KG1 (cell line): ENCODE measurements at regions not wholly inside any gene's neighbourhood (a gene's known extent, or its start where the extent isn't known, plus 50 kb on each side); places are given as distances from the start of the nearest gene placed in this dataset.

ENCODE experiments used
- DNase-seq: peaks from one replicate; lab custom pipeline; 2025; lab: John Stamatoyannopoulos, UW

DNA sequence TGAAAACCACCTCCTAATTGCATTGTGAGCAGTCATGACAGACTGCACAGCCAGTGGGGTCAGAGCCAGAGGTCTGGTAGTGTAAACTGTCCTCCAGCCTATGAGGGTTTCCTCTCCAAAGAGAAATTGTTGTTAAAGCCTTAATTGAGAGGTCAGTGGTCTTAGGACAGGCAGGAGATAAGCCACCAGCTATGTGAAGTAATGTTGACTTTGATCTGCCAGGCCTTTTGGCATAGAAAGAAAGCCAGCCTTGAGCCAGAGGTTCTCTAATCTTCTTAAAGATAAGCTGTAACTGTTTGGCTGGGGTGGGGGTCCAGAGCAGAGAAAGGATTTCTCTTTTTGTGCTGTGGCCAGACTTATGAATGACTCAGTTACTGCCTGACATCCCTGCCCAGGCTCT, 248.4 kb downstream of the WDR11 start:
- no peak for DNase-seq

DNA sequence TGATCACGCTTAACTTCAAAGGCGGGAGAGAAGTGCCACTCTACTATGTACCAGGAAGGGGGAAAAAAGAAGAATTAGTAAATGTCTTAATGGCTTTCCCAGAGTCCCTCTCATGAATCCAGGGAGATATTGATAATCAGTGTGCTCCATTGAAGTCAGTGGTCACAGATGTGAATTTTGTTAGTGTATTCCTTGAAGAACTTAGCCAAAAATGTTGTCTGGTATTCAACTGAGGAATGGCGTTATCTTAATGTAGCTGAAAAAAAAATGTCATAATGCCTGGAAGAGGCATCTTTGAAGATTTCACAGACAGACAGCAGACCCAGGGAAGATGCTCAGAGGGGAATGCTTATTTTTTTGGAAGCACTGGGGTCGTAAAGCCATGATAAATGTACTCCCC, 250.4 kb downstream of the WDR11 start:
- no peak for DNase-seq

DNA sequence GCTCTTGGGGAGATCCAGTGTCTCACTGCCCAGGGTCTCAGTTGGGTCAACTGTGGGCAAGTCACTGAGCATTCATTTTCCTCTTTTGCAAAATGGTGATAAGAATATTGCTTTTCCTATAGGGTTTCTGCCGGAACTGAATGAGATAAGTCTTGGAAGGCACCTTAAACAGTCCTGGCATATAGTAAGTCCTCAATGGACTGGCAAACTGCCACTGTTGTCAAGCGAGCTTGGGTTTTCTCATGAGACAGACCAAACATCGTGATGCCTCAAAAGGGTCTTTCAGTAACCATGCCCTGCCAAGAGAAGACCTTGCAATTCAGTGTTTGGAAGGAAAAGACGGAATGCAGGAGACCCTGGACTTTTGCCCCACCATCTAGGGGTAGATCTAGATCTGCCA, 251.5 kb downstream of the WDR11 start:
- no peak for DNase-seq

DNA sequence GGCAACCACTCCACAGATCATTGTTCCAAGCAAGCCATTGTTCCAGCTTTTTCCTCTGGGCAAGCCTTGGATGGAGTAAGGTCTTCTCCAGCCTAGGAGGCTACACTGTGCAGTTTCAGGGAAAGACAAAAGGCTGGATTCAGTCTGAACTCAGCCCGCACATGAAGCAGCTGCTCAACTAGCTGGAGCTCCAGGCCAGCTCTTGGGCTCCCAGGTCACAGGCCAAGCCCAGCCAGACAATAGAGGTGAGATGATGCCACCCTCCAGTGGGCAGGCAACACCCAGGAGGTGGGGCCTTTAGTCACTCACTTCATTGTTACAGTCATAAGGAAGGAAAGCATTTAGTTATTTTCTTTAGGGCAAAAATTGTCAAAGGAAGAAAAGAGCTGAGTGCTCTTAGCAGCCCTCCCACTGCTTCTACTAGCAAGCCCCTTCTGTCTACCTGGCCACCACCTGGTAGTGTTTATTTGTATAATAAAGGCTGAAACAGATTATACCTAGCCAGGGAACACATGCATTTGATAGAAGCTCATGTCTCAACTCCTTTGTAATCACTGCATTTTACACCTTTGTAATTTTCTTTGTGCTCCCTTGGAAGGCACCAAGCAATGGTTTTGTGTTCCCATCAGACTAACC, 253.4 kb downstream of the WDR11 start:
- no peak for DNase-seq

DNA sequence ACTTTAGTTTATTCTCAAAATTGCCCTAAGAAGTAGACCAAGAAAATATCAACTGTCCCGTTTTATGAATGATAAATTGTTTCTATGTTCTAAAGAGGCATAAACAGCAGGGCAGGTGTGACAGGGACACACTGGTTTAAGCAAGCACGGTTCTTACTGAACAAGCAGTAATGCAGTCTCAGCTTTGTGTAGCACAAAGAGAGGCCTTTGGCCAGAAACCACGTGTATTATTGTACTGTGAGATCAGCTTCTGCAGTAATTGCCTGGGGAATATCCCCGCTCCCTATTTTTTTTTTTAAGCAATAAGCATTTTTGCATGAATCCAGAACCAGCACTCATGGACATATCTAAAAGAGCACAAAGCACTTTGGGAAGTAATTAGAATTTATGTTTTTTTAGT, 255.4 kb downstream of the WDR11 start:
- DNase-seq, result no peak

DNA sequence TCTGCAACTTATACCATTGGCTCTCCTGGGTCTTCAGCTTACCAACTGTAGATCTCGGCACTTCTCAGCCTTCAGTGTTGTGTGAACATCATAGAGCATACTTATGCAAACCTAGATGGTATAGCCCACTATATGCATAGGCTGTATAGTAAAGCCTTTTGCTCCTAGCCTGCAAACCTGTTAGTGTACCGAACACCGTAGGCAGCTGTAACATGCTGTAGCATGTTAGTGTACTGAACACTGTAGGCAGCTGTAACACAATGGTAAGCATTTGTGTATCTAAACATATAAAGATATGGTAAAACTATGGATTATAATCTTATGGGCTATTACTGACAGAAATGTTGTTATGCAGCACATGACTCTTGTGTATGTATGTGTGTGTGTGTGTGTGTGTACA, 256.9 kb downstream of the WDR11 start:
- DNase-seq, result no peak

DNA sequence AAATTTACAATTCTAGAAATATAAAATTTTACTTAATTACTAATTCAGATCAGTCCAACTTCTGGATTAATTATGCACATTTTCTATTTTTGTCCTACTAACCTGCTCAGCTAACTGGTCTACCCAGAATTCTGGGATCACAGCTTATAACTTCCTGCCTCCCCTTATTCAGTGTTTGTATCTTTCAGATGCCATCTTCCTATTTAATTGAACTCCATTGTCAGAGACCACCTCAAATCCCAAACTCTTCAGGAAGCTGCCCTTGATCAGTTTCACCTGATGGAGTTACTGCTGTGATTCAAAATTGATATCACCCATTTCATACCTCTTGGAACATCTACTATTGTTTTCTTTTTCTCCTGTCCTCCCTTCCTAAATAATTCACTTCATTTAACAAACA, 259.2 kb downstream of the WDR11 start:
- DNase-seq, result no peak

DNA sequence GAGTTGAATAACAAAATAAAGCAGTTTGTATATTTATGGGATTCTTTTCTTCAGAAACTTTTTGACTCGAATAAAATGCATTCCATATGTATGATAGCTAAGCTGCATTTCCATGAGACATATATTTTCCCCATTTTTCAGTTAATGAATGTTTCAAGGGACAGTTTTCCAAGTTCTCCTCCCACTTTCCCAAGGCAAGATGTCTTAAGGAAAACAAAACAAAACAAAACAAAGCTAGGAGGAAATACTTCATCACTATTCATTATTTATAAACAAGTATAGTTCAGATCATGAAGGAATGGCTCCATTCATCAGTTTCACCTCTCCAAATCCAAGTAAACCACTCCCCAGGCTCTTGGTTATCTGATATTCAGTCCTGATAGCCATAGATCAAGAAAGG, 261.0 kb downstream of the WDR11 start:
- DNase-seq, result no peak

DNA sequence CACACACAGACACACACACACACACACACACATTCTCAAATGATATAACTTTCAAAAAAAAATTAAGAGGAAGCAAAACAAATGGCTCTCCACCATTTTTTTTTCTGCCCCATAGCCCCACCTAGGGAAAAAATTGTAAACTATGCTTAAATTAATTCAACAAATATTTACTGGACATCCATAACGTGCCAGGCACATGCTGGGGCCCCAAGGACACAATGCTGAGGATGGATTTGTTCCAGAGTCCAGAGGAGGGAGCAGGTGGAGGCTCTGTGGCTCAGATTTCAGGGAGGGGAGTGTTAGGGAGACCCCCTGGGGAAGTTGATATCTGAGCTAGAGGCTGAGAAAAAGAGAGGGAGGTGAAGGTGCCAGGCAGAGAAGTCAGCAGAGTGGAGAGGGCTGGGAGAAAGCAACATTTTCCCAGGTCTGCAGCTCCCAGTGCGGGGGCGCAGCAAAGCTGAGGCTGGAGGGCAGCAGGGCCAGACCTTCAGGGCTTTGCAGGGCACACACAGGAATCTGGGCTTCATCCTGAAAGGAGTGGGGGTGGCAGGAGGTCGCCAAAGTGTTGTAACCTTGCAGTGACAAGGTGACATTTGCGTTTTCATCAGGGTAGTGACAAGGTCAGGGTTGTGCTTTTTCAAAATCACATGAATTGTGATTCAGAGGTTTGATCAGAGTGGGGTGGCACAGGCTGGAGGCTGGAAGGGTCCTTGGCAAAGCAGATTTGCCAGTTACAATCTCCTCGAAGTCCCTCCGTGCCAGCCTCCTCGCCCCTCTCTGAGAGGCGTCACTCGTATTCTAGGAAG, 261.6 kb downstream of the WDR11 start:
- no peak for DNase-seq

DNA sequence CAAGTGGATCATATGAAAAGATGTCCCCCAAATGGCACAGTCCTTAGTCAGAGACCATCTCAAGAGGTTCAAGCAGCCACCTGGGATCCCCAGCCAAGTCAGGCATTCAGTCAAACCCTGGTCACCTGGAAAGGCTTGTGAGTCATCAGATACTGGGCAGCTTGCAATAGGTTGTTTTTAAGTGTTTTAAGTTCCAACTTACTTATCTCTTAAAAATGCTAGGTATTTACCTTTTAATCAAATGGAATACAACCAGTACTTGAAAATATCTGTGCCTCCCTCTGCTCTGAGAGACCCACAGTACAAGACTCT, 262.2 kb downstream of the WDR11 start:
- no peak for DNase-seq

DNA sequence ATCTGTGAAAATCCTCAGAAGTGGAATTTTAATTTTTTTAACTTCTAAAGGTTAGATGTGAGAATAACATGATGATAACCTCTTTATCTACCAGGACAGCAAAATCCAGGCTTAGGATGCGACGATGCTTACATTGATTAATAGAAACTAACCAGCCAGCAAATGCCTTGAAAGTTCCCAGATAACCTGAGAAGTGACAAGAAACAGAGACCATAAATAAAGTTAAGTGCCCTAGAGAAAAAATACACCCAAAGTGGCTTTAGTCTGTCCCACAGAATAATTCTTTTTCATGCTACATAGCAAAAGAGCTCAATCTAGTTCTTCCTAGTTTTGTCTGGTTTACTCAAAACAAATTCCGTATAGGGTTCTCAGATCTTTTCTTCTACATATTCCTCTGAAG, 262.7 kb downstream of the WDR11 start:
- no peak for DNase-seq

DNA sequence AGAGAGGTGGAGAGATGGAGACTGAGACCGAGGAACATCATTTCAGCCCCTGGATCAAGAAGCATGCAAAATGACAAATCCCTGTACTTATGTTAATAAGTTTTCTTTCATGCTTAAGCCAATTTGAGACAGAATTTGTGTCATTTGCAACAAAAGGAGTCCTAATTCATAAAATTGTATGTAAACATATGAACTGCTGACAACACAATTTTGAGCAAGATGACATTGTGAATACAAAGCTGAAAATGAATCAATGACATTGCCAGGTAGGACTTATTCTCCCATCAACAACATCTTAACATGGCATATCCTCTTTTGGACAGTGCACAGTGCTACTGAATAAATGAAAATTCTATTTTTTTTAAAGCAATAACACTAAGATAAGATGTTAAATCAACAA, 264.0 kb downstream of the WDR11 start:
- no peak for DNase-seq

DNA sequence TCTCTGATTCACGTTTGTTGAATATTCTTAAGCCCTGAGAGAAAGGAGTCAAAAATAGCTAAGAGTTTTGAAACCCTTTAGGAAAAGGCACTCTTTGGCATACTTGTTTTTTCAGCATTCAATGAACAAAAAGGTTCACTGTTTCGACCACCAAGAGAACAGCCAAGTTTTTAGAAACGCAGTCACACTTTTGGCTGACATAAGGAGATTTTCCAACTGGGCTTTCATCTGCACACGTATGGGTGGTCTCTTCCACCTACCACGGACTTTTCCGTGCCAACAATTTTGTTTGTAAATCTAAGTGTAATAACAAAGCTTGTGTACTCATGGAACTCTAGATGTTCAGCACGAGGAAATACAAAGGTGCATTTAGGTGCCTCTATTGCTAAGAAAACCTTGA, 270.3 kb downstream of the WDR11 start:
- no peak for DNase-seq

DNA sequence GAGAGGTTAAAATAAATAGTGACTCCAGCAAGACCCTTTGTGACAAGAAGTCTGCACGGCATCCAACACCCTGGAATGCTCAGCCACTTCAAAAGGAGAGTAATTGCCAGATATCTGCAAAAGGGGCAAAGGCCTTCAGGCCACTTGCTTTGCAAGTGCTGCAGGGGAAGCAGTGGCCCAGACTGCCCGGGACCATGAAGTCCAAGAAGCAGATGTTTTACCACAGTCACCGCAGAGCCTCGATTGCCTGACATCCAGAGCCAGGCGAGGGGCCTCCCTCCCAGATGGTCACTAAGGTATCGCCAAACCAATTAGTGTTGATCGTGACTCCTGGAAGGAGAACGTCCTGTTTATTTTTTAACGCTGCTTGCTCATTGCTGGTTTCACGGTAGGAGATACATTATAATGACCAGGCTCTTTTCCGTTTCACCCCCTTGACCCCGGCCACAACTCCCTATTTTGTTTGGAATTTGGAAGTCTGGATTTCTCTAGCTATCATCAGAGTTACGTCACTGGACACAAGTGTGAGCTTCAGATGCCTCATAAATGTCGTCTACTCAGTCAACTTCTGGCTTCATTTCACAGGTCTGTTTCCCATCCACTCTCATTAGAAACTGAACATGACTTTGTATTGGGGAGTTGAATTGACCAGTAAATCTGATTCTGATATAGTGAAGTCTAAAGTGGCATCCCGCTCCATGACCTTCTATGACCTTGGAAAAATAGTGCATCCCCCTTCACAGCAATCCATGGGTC, 276.2 kb downstream of the WDR11 start:
- no peak for DNase-seq

DNA sequence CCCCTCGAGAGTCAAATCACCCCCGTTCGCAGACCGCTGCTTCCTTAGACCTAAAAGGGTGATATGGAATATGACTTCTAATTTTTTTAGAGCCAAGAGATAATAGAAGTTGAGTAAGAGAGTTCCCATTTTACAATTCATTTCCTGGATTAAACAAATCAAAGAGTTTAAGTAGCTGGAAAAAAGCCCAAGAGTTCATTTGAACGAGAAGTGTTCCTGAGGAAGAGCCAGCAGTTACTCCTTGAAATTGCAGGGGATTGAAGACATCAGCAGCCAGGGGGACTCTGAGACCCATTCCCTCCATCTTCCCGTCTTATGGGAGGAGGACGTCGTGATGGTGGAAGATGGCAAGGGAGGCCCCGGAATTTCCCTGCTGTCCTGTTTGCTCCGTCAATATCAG, 277.0 kb downstream of the WDR11 start:
- no peak for DNase-seq

DNA sequence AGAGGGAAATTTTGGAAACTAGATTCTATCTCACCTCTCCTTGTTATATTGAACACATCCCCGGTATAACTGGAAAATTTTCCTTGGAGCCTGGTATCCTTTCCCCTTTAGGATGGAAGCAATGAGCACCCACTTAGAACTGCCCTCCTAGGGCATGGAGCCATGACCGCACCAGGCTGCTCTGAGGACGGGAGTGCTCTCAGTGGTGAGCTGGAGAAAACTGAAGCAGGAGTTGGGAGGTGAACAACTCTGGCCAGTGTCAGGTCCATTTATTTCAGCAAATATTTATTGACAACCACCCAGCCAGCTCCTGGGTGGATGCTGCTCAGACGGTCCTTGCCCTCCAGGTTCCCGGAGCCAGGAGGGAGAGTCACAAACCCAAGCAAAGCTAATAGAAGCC, 278.1 kb downstream of the WDR11 start:
- no peak for DNase-seq

DNA sequence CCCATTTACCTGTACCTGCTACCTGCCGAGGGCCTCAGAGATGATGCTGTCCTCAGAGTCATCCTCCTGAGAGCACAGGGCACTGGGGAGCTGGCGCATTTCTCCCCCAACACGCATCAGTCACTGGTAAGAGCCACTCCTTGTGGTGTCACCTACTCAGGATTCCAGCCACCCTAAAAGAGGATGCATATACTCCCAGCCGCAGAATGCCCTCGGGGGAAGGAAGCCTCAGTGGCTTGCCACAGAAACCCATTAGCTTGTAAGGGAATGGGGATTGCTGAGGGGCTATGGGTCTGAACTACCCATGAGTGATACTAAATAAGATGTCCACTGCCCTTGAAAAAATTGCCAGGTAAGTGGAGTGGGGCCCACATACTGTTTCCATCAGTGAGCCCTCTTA, 279.2 kb downstream of the WDR11 start:
- no peak for DNase-seq

DNA sequence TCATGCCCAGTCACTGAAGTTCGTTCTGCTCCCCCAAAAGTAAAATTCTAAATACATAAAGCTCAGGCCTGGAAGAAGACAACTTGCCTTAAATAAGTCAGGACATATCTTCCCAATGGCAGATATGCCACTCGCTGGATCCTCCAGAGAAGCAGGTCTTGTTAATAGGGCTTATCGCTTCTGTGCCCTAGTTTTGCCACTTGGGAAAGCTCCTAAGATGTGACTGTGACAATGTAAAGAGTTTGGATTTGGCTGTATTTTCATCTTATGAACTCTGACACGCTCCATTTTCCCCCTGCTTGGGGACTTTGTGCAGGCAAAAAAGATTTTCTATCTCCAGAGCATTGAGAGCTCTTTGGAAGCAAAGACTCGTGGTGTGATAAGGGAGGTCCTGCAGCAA, 279.9 kb downstream of the WDR11 start:
- DNase-seq, result no peak

DNA sequence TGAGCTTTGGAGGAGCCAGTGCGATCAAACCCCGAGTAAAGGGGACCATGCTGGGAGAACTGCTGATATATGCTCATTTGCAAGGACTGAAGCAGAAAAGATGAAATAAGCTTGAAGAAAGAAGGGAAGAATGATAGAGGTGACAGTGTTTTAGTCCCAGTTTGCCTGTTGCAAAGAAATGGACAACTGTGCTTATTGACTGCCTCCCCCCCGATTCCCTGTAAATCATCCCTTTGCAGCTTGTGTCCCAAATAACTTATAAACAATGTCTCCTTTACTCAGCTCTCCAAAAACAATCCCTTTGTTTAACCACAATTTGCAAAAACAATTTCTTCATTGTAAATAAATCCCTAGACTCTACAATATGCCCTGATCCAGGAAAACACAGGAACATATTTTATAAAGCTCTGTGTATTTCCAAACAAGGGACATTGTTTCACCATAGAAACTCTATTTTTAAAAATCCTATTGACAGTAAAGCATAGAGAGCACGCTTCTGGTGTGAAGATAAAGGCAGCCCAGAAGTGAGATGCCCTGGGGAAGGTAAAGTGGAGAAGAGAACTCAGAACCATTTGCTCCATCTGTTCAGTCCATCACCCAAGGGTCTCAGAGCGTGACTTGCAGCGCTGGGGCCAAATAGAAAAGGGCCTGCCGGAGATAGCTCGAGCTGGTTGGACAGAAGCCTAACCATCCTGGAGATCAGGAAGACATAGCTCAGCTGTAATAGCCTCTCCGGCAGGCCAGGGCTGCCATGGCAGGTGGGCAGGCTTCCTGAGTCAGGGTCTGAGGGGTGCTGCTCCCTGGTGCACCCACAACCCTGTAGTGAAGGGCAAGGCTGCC, 280.5 kb downstream of the WDR11 start:
- DNase-seq, result no peak

DNA sequence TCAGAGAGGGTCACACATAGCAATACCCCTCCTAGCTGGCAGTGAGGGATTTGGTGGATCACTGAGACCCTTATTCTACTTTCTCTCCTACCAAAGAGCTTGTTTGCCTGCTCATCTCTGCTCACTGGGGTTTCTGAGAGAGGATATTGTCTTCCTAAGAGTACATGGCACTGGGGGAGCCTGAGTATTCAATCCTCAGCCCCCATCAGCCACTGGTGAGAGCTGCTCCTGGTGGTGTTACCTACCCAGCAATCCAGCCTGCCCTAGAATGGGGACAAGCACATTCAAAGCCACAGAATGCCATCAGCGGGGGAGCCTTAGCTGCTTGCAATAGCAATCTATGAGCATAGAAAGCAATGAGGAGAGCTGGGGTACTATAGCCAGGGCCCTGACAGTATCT, 281.1 kb downstream of the WDR11 start:
- no peak for DNase-seq

DNA sequence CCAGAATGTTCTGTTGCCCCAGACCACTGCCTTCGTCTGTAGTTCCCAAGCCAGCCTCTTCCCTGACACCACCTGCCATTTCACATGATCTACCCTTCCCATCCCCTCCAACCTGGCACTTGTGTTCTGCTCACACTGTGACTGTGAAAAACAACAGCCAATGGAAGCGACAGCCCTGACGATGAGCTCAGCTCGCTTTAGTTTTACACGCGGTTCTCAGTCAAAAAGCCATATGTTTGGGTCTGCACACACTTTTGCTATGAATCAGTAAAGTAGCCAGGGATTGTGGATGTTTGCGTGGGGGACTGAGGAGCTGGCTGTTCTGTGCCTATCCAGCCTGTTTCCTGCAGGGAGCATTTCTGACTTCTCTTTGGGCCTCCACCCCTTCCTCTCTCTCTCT, 282.7 kb downstream of the WDR11 start:
- no peak for DNase-seq

DNA sequence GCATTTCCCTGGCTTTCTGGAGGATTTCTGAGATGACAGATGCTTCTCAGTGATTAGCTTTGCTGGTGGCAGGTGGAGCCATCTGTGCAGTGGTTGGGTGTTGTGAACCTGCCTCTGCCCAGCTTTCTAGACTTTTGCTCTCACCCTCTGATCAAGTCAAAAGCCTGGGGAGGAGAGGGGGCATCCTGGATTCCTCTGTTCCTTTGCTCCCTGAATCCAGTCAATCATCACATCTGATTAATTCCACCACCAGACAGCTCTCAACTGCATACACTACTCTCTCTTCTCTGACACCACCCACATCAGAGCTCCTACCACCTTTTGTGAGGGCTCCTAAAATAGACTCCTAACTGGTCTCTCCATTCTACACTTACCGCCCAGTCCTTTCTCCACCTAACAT, 283.5 kb downstream of the WDR11 start:
- no peak for DNase-seq

DNA sequence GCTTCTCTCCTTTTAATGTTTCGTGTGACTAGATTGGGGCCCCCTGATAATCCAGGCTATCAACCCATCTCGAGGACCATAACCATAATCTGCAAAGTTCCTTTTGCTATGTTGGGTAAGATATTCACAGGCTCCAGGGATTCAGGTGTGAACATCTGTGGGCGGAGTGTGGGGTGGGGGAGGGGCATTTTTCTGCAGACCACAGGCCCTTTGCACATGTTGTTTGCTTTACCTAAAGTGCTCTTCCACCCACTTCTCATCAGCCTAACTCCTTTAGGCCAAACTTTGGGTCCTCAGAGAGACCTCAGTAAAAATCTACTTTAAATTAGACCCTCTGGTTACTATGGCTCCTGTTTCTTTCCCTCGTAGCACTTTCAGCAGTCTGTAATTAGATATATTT, 284.4 kb downstream of the WDR11 start:
- DNase-seq, result no peak
